Sigmoid colon (tissue), 4 donors: ENCODE measurements at regions not wholly inside any gene's neighbourhood (a gene's known extent, or its start where the extent isn't known, plus 50 kb on each side); places are given as distances from the start of the nearest gene placed in this dataset.

Experiments used
- POLR2AphosphoS5 ChIP-seq, 4 donors: sonication (generic); formaldehyde crosslinking; IDR thresholded peaks; one replicate each; pipeline ENCODE4 v1.6.1; 2017; ENCODE audit warnings: antibody characterized with exemption in 4 of 4
- TF ChIP-seq, protein P1 (sequence below), 4 experiments: fragments of 450-650 bp in 3 of 4; fragments of 200-600 bp in 1 of 4; IDR thresholded peaks; one replicate each; pipeline ENCODE4 v1.5.1; 2016 to 2019; ENCODE audit warnings: antibody characterized with exemption in 4 of 4, mild to moderate bottlenecking in 3 of 4, moderate library complexity in 2 of 4

DNA sequence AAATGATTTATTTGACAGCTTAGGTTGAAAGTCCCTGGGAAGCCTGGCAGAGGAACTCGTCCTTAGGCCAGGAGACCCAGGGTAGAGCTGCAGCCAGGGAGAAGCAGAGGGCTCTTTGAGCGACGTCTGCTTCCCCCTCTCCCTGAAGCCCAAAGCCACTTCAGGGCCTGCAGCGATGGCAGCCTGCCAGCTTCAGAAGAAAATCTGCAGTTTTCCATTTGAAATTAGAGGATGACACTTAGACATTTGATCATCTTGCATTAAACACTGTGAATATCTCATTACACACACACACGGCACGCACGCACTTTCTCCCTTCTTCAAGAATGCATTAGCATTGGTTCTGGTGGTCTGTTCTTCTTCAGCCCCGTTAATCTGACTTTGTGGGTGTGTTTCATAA is 96.5 kb downstream of the PLEKHG1 start:
- TF ChIP-seq, protein P1, sequence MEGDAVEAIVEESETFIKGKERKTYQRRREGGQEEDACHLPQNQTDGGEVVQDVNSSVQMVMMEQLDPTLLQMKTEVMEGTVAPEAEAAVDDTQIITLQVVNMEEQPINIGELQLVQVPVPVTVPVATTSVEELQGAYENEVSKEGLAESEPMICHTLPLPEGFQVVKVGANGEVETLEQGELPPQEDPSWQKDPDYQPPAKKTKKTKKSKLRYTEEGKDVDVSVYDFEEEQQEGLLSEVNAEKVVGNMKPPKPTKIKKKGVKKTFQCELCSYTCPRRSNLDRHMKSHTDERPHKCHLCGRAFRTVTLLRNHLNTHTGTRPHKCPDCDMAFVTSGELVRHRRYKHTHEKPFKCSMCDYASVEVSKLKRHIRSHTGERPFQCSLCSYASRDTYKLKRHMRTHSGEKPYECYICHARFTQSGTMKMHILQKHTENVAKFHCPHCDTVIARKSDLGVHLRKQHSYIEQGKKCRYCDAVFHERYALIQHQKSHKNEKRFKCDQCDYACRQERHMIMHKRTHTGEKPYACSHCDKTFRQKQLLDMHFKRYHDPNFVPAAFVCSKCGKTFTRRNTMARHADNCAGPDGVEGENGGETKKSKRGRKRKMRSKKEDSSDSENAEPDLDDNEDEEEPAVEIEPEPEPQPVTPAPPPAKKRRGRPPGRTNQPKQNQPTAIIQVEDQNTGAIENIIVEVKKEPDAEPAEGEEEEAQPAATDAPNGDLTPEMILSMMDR (IDR thresholded peaks at IDR 0.05) = no peak
- TF ChIP-seq POLR2AphosphoS5 (IDR thresholded peaks at IDR 0.05) = no peak
